ENCODE measurements at regions not wholly inside any gene's neighbourhood (a gene's known extent, or its start where the extent isn't known, plus 50 kb on each side); places are given as distances from the start of the nearest gene placed in this dataset.

DNA sequence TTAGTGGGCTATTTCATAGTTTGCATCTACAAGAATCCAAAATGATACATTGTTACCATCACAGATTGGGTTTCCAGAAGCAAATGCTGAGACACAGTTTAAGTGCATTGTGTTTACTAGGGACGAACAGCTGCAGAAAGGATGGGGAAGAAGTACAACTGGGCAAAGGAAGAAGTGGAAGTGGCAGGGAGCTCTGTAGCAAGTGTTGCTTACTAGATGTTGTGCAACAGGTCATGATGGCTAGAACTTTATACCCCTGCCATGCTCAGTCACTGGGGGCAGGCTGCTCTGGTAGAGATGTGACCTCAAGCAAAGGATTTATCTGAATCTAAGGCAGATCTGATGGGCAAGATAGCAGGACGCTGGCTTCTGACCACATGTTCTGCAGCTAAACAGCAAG, 76.1 kb upstream of the EMCN start:
- no peaks in the 10 kb centered on the region for H3K36me3 ChIP-seq
- intact Hi-C loops (cut with DNase I; ENCODE audit: low total_unique reads): no loop called here
- H3K9me3 ChIP-seq: no peaks in the 10 kb centered on the region
- H3K4me1 ChIP-seq: no peaks in the 10 kb centered on the region
- no peak for TF ChIP-seq POLR2AphosphoS5 (IDR thresholded peaks at IDR 0.05)
- TF ChIP-seq, protein P1, sequence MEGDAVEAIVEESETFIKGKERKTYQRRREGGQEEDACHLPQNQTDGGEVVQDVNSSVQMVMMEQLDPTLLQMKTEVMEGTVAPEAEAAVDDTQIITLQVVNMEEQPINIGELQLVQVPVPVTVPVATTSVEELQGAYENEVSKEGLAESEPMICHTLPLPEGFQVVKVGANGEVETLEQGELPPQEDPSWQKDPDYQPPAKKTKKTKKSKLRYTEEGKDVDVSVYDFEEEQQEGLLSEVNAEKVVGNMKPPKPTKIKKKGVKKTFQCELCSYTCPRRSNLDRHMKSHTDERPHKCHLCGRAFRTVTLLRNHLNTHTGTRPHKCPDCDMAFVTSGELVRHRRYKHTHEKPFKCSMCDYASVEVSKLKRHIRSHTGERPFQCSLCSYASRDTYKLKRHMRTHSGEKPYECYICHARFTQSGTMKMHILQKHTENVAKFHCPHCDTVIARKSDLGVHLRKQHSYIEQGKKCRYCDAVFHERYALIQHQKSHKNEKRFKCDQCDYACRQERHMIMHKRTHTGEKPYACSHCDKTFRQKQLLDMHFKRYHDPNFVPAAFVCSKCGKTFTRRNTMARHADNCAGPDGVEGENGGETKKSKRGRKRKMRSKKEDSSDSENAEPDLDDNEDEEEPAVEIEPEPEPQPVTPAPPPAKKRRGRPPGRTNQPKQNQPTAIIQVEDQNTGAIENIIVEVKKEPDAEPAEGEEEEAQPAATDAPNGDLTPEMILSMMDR (IDR thresholded peaks at IDR 0.05): no peak
- no peak for TF ChIP-seq POLR2A (IDR thresholded peaks at IDR 0.05)
- no peak overlapping the region for H3K27ac ChIP-seq
- H3K4me3 ChIP-seq: no peak overlapping the region
- no peaks in the 10 kb centered on the region for H3K27me3 ChIP-seq
- no peak for DNase-seq (ENCODE audit: low spot score in 2 of 2)

DNA sequence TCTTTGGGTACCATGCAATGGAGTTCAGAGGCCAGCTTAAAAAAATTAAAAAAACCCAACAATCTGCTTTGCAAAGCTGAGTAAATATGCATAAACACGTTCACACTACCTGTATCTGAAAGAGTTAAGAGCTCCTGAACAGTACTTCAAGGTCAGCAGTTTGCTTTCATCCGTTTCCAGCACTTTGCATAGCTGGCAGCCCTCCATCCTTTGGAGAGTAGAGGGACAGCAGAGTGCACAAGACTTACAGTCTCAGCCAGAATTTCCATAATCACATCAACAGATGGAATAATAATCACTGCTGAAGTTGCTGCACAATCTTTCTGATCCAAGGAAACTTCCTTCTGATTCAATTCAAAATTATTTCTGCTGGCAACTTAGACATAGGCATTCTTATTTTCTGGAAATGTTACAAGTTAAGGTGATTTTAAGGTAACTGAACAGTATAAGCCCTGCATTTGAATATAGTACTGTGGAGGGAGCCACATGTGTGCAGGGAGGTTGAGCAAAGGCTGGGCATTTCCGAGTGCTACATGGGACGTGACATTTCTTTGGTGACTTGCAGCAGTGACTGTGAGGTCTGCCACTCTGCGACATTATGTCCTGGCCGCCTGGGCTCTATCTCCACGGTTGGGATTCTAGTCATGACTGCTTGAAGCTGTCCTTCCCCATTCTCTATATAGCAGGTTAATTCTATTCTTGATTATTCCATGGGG, 73.5 kb upstream of the EMCN start:
- no peak for DNase-seq (ENCODE audit: low spot score in 2 of 2)
- TF ChIP-seq, protein P1 (IDR thresholded peaks at IDR 0.05): no peak
- TF ChIP-seq POLR2A (IDR thresholded peaks at IDR 0.05) (no peak), POLR2AphosphoS5 (IDR thresholded peaks at IDR 0.05) (no peak)
- H3K36me3 ChIP-seq: no peaks in the 10 kb centered on the region
- H3K4me3 ChIP-seq: no peak overlapping the region
- intact Hi-C loops (cut with DNase I; ENCODE audit: low total_unique reads): no loop called here
- H3K9me3 ChIP-seq: no peaks in the 10 kb centered on the region
- no peaks in the 10 kb centered on the region for H3K4me1 ChIP-seq
- no peaks in the 10 kb centered on the region for H3K27me3 ChIP-seq
- no peak overlapping the region for H3K27ac ChIP-seq

DNA sequence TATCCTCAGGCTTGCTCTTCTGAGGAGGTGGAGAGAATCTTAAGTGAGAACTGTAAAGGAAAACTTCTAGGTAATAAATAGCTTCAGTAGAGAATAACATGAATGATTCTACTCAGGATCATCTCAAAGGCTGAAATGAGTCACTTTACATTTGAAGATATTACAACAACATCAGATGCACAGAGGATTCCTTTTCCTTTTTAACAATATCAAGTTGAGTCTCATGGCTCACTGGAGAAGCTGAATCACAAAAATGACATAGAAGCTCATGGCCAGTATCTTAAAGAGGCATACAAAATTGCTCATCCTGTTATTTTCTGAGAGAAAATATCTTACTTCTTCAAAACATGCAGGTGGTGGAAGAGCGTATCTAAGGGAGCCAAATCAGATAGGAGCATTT, 72.5 kb upstream of the EMCN start:
- no peak overlapping the region for H3K4me3 ChIP-seq
- H3K27ac ChIP-seq: no peak overlapping the region
- no peak for DNase-seq (ENCODE audit: low spot score in 2 of 2)
- no peaks in the 10 kb centered on the region for H3K9me3 ChIP-seq
- no peaks in the 10 kb centered on the region for H3K4me1 ChIP-seq
- no peaks in the 10 kb centered on the region for H3K27me3 ChIP-seq
- H3K36me3 ChIP-seq: no peaks in the 10 kb centered on the region
- intact Hi-C loops (cut with DNase I; ENCODE audit: low total_unique reads): no loop called here
- TF ChIP-seq POLR2A (IDR thresholded peaks at IDR 0.05) (no peak), POLR2AphosphoS5 (IDR thresholded peaks at IDR 0.05) (no peak)
- TF ChIP-seq, protein P1 (IDR thresholded peaks at IDR 0.05): no peak

DNA sequence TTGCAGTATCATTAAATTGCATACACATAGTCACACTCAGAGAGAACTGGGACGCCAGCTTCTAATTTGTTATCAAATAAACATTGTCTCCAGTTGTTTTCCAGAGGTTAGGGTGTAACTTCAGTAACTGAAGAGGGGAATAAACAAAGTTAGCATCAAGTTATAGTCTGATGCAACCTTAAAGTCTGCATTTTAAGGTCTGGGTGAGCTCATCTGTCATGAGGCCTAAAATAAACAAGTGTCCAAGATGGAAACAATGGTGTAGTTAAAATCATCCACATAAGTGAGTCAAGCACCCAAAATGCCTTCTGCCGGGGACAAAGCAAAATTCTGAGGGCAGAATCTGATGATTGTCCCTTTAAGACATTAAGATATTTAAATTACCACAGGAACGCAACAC, 70.3 kb upstream of the EMCN start:
- Histone ChIP-seq H3K4me1 (no peaks in the 10 kb centered on the region), H3K36me3 (no peaks in the 10 kb centered on the region), H3K4me3 (no peak overlapping the region), H3K27ac (no peak overlapping the region), H3K27me3 (no peaks in the 10 kb centered on the region), H3K9me3 (no peaks in the 10 kb centered on the region)
- DNase-seq (ENCODE audit: low spot score in 2 of 2): no peak
- intact Hi-C loops (cut with DNase I; ENCODE audit: low total_unique reads): no loop called here
- TF ChIP-seq POLR2A (IDR thresholded peaks at IDR 0.05) (no peak), POLR2AphosphoS5 (IDR thresholded peaks at IDR 0.05) (no peak)
- TF ChIP-seq, protein P1 (IDR thresholded peaks at IDR 0.05): no peak

DNA sequence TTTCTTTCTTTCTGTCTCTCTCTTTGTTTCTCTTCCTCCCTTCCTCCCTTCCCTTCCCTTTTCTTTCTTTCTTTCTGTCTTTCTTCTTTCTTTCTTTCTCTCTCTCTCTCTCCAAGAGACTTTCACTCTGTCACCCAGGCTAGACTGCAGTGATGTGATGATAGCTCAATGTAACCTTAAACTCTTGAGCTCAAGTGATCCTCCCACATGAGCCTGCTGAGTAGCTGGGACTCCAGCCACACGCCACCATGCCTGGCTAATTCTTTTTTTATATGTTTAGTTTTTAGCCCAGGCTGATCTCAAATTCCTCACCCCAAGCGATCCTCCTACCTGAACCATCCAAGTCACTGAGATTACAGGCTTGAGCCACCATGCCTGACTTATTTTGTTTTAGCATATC, 64.3 kb upstream of the EMCN start:
- TF ChIP-seq, protein P1 (IDR thresholded peaks at IDR 0.05): no peak
- TF ChIP-seq POLR2AphosphoS5 (IDR thresholded peaks at IDR 0.05): no peak
- TF ChIP-seq POLR2A (IDR thresholded peaks at IDR 0.05): no peak
- Histone ChIP-seq H3K27ac (no peak overlapping the region), H3K4me3 (no peak overlapping the region), H3K27me3 (no peaks in the 10 kb centered on the region), H3K9me3 (no peaks in the 10 kb centered on the region), H3K36me3 (no peaks in the 10 kb centered on the region), H3K4me1 (no peaks in the 10 kb centered on the region)
- no peak for DNase-seq (ENCODE audit: low spot score in 2 of 2)
- intact Hi-C loops (cut with DNase I; ENCODE audit: low total_unique reads): no loop called here

All from breast epithelium (tissue), 4 donors.